Activated CD8-positive, alpha-beta T cell treated with anti-CD3 and anti-CD28 coated beads for 36 hours (primary cell): ENCODE measurements at regions not wholly inside any gene's neighbourhood (a gene's known extent, or its start where the extent isn't known, plus 50 kb on each side); places are given as distances from the start of the nearest gene placed in this dataset.

ENCODE experiments used
- ATAC-seq: fragments of 200-7000 bp; cut with Tn5 transposase; one replicate; pipeline ENCODE4 v1.10.0; 2021; ENCODE audit warnings: mild to moderate bottlenecking, moderate library complexity
- CTCF ChIA-PET: fragments of 350-600 bp; sonication (Branson Sonifier 250); formaldehyde crosslinking; loops from one replicate; lab custom pipeline; 2021; ENCODE audit warnings: antibody characterized with exemption; lab: Charles Lee
- POLR2A ChIA-PET: fragments of 350-600 bp; sonication (Branson Sonifier 250); formaldehyde crosslinking; loops from one replicate; lab custom pipeline; 2021; ENCODE audit warnings: antibody characterized with exemption; lab: Charles Lee
- DNase-seq: peaks from one replicate; pipeline ENCODE4 v3.0.0-alpha.2; 2020
- H3K27ac Mint-ChIP-seq: one replicate; pipeline ENCODE4 v1.8.0; 2021; ENCODE audit warnings: mild to moderate bottlenecking, mixed read lengths
- H3K27me3 Mint-ChIP-seq: one replicate; pipeline ENCODE4 v1.8.0; 2021; ENCODE audit warnings: mixed read lengths
- H3K36me3 Mint-ChIP-seq: one replicate; pipeline ENCODE4 v1.8.0; 2021; ENCODE audit warnings: low read depth, mixed read lengths
- H3K4me1 Mint-ChIP-seq: one replicate; pipeline ENCODE4 v1.8.0; 2021; ENCODE audit warnings: low read depth, mixed read lengths
- H3K4me3 Mint-ChIP-seq: one replicate; pipeline ENCODE4 v1.8.0; 2021; ENCODE audit warnings: mild to moderate bottlenecking, moderate library complexity, mixed read lengths
- H3K9me3 Mint-ChIP-seq: one replicate; pipeline ENCODE4 v1.8.0; 2021; ENCODE audit warnings: mixed read lengths
- intact Hi-C: fragments of 100-400 bp; cut with micrococcal nuclease; formaldehyde crosslinking; loops from one replicate; pipeline ENCODE4 v1.10.0; 2022
- TF ChIP-seq, protein P1 (sequence below): fragments of 200-600 bp; IDR thresholded peaks from one replicate; pipeline ENCODE4 v1.8.0; 2022; ENCODE audit warnings: antibody characterized with exemption, mild to moderate bottlenecking

GRCh38 chr2:64874593-64874992 lies 114.6 kb upstream of the SLC1A4 start:
- DNase-seq (no peak), ATAC-seq (no peak)
- TF ChIP-seq, protein P1, sequence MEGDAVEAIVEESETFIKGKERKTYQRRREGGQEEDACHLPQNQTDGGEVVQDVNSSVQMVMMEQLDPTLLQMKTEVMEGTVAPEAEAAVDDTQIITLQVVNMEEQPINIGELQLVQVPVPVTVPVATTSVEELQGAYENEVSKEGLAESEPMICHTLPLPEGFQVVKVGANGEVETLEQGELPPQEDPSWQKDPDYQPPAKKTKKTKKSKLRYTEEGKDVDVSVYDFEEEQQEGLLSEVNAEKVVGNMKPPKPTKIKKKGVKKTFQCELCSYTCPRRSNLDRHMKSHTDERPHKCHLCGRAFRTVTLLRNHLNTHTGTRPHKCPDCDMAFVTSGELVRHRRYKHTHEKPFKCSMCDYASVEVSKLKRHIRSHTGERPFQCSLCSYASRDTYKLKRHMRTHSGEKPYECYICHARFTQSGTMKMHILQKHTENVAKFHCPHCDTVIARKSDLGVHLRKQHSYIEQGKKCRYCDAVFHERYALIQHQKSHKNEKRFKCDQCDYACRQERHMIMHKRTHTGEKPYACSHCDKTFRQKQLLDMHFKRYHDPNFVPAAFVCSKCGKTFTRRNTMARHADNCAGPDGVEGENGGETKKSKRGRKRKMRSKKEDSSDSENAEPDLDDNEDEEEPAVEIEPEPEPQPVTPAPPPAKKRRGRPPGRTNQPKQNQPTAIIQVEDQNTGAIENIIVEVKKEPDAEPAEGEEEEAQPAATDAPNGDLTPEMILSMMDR, result no peak
- no peak overlapping the region for H3K4me3 Mint-ChIP-seq
- intact Hi-C loops, result loop anchor here (10.0 kb wide), 1 partner anchor 540 kb away; no protein-coding TSS in a partner anchor
- CTCF ChIA-PET, result interaction anchor here (1.7 to 2.0 kb wide), 2 partner anchors 287 to 544 kb away, joined by 6 to 7 read pairs; no protein-coding TSS in a partner anchor
- no peaks in the 10 kb centered on the region for H3K36me3 Mint-ChIP-seq
- H3K4me1 Mint-ChIP-seq, result peaks cover 6% of the 10 kb centered on the region
- peaks cover 1% of the 10 kb centered on the region for H3K27me3 Mint-ChIP-seq
- no peaks in the 10 kb centered on the region for H3K9me3 Mint-ChIP-seq
- POLR2A ChIA-PET, result no interaction called here
- H3K27ac Mint-ChIP-seq, result no peak overlapping the region

DNA sequence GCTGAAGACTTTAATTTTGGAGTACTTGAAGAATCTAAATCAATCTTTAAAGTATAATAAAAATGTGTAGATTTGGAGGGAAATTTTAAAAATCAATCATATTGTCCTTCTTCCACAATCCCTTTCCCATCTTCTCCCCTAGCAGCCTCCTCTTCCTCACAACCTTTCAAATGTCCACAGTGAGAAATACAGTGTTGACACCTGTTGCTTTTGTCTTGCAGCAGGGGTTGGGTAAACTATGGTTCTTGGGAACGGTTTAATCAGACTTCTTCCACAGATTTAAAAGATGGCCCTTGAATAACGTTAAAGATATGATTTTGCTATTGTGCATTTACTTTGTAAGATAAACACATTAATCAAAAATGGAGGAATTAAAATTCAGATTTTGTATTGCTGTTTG lies 113.8 kb upstream of the SLC1A4 start:
- intact Hi-C loops, result loop anchor here (10.0 kb wide), 1 partner anchor 541 kb away; no protein-coding TSS in a partner anchor
- Mint-ChIP-seq H3K4me1 (peaks cover 6% of the 10 kb centered on the region), H3K4me3 (no peak overlapping the region), H3K36me3 (no peaks in the 10 kb centered on the region), H3K27ac (no peak overlapping the region), H3K9me3 (no peaks in the 10 kb centered on the region), H3K27me3 (peaks cover 1% of the 10 kb centered on the region)
- TF ChIP-seq, protein P1, result no peak
- no peak for DNase-seq
- CTCF ChIA-PET, result interaction anchor here (1.0 to 1.7 kb wide), 2 partner anchors 288 to 353 kb away, joined by 3 to 6 read pairs; no protein-coding TSS in a partner anchor
- ATAC-seq, result no peak
- POLR2A ChIA-PET, result no interaction called here

- Mint-ChIP-seq H3K27ac (no peak overlapping the region), H3K4me3 (no peak overlapping the region), H3K9me3 (no peaks in the 10 kb centered on the region), H3K27me3 (peaks cover 1% of the 10 kb centered on the region), H3K36me3 (no peaks in the 10 kb centered on the region), H3K4me1 (peaks cover 10% of the 10 kb centered on the region)
- ATAC-seq (no peak), DNase-seq (no peak)
- TF ChIP-seq, protein P1, result no peak
- intact Hi-C loops, result loop anchor here (10.0 kb wide), 1 partner anchor 541 kb away; no protein-coding TSS in a partner anchor
- ChIA-PET CTCF (interaction anchor here (1.0 to 1.7 kb wide), 3 partner anchors 9 to 353 kb away, joined by 3 to 6 read pairs (median 4); no protein-coding TSS in a partner anchor), POLR2A (no interaction called here)
Measured at GRCh38 chr2:64876137-64876647, 113.0 kb upstream of the SLC1A4 start.

GRCh38 chr2:64879745-64880144 lies 109.5 kb upstream of the SLC1A4 start:
- DNase-seq (no peak), ATAC-seq (no peak)
- Mint-ChIP-seq H3K36me3 (no peaks in the 10 kb centered on the region), H3K27me3 (peaks cover 1% of the 10 kb centered on the region), H3K9me3 (no peaks in the 10 kb centered on the region), H3K4me1 (peaks cover 6% of the 10 kb centered on the region), H3K4me3 (no peak overlapping the region), H3K27ac (no peak overlapping the region)
- TF ChIP-seq, protein P1, result no peak
- ChIA-PET POLR2A (no interaction called here), CTCF (no interaction called here)
- intact Hi-C loops, result loop anchor here (10.0 kb wide), 1 partner anchor 545 kb away; no protein-coding TSS in a partner anchor

DNA sequence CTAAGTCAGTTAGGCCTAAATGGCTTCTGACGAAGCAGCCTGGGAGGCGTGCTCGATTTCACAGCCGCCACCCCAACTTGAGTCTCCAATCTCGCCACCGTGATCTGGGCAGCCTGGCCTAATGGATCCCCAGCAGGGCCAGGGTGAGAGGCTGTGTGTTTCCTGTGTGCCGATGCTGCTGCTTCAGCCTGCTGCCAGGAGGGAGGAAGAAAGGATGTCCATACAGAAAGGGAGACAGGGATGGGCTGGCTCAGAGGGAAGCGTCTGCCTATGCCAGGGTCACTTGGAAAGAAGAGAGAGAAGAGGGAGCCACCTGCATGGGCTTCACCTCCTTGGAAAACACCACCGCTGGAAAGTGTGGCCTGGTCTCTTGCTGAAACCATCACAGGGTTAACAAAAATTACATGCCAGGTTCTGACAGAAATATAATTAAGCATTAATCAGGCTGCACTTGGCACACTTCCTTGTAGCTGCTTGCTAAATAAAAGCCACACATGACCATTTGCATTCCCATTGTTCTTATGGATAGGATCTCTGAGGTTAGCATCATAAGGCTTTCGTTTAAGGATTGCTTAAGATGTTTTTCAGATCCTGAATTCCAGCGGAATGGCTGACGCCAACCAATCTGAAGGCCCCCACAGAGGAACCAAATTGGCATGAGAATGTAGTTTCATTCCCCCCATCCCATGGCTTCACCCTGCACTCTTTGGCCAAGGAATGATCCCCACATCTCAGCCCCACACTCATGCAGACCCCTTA lies 108.8 kb upstream of the SLC1A4 start:
- DNase-seq (no peak), ATAC-seq (no peak)
- H3K27ac Mint-ChIP-seq, result no peak overlapping the region
- ChIA-PET CTCF (no interaction called here), POLR2A (no interaction called here)
- TF ChIP-seq, protein P1, result no peak
- H3K4me3 Mint-ChIP-seq, result no peak overlapping the region
- peaks cover 1% of the 10 kb centered on the region for H3K27me3 Mint-ChIP-seq
- intact Hi-C loops, result no loop called here
- H3K9me3 Mint-ChIP-seq, result no peaks in the 10 kb centered on the region
- no peaks in the 10 kb centered on the region for H3K36me3 Mint-ChIP-seq
- peaks cover 6% of the 10 kb centered on the region for H3K4me1 Mint-ChIP-seq
